Gastrocnemius medialis (tissue), 4 donors: ENCODE measurements at regions not wholly inside any gene's neighbourhood (a gene's known extent, or its start where the extent isn't known, plus 50 kb on each side); places are given as distances from the start of the nearest gene placed in this dataset.
"Not testable (repeated sequence)": the region's sequence is repeated elsewhere in the genome, so short reads cannot be mapped to it uniquely, and the experiment has no call there.

Experiments
- ATAC-seq, 2 donors: fragments of 150-250 bp; one replicate each; pipeline ENCODE4 v1.9.1; 2016
- DNase-seq, 2 donors: peaks; one replicate each; pipeline ENCODE4 v3.0.0-alpha.2; 2019
- H3K27ac ChIP-seq, 4 donors: fragments of 200-600 bp; sonication (generic); 1 replicate in 1 of 4; 2 replicates in 3 of 4; pipeline ENCODE4 v1.5.1; 2016 to 2018; ENCODE audit warnings: mild to moderate bottlenecking in 2 of 4, moderate library complexity in 1 of 4
- H3K27me3 ChIP-seq, 3 donors: fragments of 200-600 bp; sonication (generic) in 2 of 3; 1 replicate in 1 of 3; 2 replicates in 2 of 3; pipeline versions ENCODE4 v1.5.1 to v1.6.0; 2016 to 2019; ENCODE audit warnings: mild to moderate bottlenecking in 1 of 3, moderate library complexity in 1 of 3
- H3K36me3 ChIP-seq, 2 donors: fragments of 200-600 bp; sonication (generic) in 1 of 2; one replicate each; pipeline ENCODE4 v1.5.1; 2017 to 2018
- H3K4me1 ChIP-seq, 2 donors: fragments of 200-600 bp; sonication (generic) in 1 of 2; one replicate each; pipeline ENCODE4 v1.5.1; 2016 to 2017; ENCODE audit warnings: mild to moderate bottlenecking in 2 of 2
- H3K4me3 ChIP-seq, 4 donors: fragments of 200-600 bp; sonication (generic) in 3 of 4; 1 replicate in 1 of 4; 2 replicates in 3 of 4; pipeline ENCODE4 v1.5.1; 2016 to 2019; ENCODE audit warnings: mild to moderate bottlenecking in 2 of 4
- H3K9me3 ChIP-seq, 3 donors: fragments of 200-600 bp; sonication (generic) in 2 of 3; 1 replicate in 1 of 3; 2 replicates in 2 of 3; pipeline ENCODE4 v1.5.1; 2016 to 2019
- CTCF ChIP-seq, 5 experiments: fragments of 450-650 bp in 3 of 5; fragments of 200-600 bp in 2 of 5; sonication (generic) in 2 of 5; IDR thresholded peaks in 4 of 5; conservative IDR thresholded peaks in 1 of 5; 1 replicate in 4 of 5; 2 replicates in 1 of 5; pipeline ENCODE4 v1.5.1; 2016 to 2019; ENCODE audit warnings: antibody characterized with exemption in 5 of 5, mild to moderate bottlenecking in 3 of 5, moderate library complexity in 3 of 5
- POLR2A ChIP-seq, 2 donors: fragments of 450-650 bp; IDR thresholded peaks; one replicate each; pipeline ENCODE4 v1.6.1; 2017; ENCODE audit warnings: antibody characterized with exemption in 2 of 2, mild to moderate bottlenecking in 2 of 2, moderate library complexity in 2 of 2
- in situ Hi-C, 4 donors: fragments of 200-750 bp; cut with MboI; loops; one replicate each; pipeline versions ENCODE4 v1.15.0 to v1.8.0; 2017; ENCODE audit warnings: low sequenced_read_pairs in 4 of 4
- intact Hi-C: fragments of 100-400 bp; cut with DNase I; formaldehyde crosslinking; loops from one replicate; pipeline ENCODE4 v1.15.1; 2023; ENCODE audit warnings: low total_unique reads

GRCh38 chr4:104577405-104577804, 82.7 kb upstream of the CXXC4 start:
- no peak for DNase-seq
- in situ Hi-C loops = no loop called here
- intact Hi-C loops = no loop called here
- Histone ChIP-seq H3K27ac (no peak overlapping the region), H3K4me3 (no peak overlapping the region), H3K27me3 (no peaks in the 10 kb centered on the region), H3K4me1 (no peaks in the 10 kb centered on the region), H3K36me3 (no peaks in the 10 kb centered on the region), H3K9me3 (no peaks in the 10 kb centered on the region)
- ATAC-seq = no peak
- no peak for TF ChIP-seq POLR2A (IDR thresholded peaks at IDR 0.05)
- TF ChIP-seq CTCF (IDR thresholded peaks at IDR 0.05 in 4 of 5, conservative IDR thresholded peaks at IDR 0.05 in 1 of 5) = no peak

DNA sequence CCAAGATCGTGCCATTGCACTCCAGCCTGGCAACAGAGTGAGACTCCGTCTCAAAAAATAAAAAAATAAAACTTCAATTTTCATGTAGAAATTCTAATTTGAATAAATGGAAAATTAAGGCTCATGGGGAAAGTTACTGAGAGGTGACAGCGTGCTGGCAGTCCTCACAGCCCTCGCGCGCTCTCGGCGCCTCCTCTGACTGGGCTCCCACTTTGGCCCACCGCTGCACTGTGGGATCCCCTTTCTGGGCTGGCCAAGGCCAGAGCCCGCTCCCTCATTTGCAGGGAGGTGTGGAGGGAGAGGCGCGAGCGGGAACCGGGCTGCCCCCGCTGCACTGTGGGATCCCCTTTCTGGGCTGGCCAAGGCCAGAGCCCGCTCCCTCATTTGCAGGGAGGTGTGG, 86.8 kb upstream of the CXXC4 start:
- intact Hi-C loops, H3K27me3 ChIP-seq, ATAC-seq, H3K36me3 ChIP-seq, H3K27ac ChIP-seq, H3K4me1 ChIP-seq, DNase-seq, H3K9me3 ChIP-seq, in situ Hi-C loops, H3K4me3 ChIP-seq: not testable (repeated sequence)

DNA sequence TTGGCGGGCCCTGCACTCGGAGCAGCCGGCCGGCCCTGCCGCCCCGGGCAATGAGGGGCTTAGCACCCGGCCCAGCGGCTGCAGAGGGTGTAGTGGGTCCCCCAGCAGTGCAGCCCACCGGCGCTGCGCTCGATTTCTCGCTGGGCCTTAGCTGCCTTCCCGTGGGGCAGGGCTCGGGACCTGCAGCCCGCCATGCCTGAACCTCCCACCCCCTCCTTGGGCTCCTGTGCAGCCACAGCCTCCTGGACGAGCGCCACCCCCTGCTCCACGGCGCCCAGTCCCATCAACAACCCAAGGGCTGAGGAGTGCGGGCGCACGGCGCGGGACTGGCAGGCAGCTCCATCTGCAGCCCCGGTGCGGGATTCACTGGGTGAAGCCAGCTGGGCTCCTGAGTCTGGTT, 87.4 kb upstream of the CXXC4 start:
- H3K4me1 ChIP-seq, in situ Hi-C loops, H3K27ac ChIP-seq, DNase-seq, H3K36me3 ChIP-seq, H3K27me3 ChIP-seq, H3K9me3 ChIP-seq, H3K4me3 ChIP-seq, intact Hi-C loops, ATAC-seq: not testable (repeated sequence)

- ATAC-seq = no peak
- Histone ChIP-seq H3K36me3 (no peaks in the 10 kb centered on the region), H3K27me3 (no peaks in the 10 kb centered on the region), H3K9me3 (no peaks in the 10 kb centered on the region), H3K27ac (no peak overlapping the region), H3K4me3 (no peak overlapping the region), H3K4me1 (no peaks in the 10 kb centered on the region)
- in situ Hi-C loops = no loop called here
- intact Hi-C loops = no loop called here
- TF ChIP-seq POLR2A (IDR thresholded peaks at IDR 0.05) (no peak), CTCF (IDR thresholded peaks at IDR 0.05 in 4 of 5, conservative IDR thresholded peaks at IDR 0.05 in 1 of 5) (no peak)
- DNase-seq = no peak
These were observed 94.7 kb upstream of the CXXC4 start for GRCh38 chr4:104589264-104589868.

GRCh38 chr4:104591510-104591911, 96.8 kb upstream of the CXXC4 start:
- no peaks in the 10 kb centered on the region for H3K4me1 ChIP-seq
- no peaks in the 10 kb centered on the region for H3K27me3 ChIP-seq
- H3K36me3 ChIP-seq = no peaks in the 10 kb centered on the region
- in situ Hi-C loops (no loop called here), intact Hi-C loops (no loop called here)
- no peaks in the 10 kb centered on the region for H3K9me3 ChIP-seq
- H3K4me3 ChIP-seq = no peak overlapping the region
- ATAC-seq (no peak), DNase-seq (no peak)
- no peak overlapping the region for H3K27ac ChIP-seq
- TF ChIP-seq POLR2A (IDR thresholded peaks at IDR 0.05) (no peak), CTCF (IDR thresholded peaks at IDR 0.05 in 4 of 5, conservative IDR thresholded peaks at IDR 0.05 in 1 of 5) (no peak)

- Histone ChIP-seq H3K9me3 (no peaks in the 10 kb centered on the region), H3K4me3 (no peak overlapping the region), H3K4me1 (no peaks in the 10 kb centered on the region), H3K27ac (no peak overlapping the region), H3K27me3 (no peaks in the 10 kb centered on the region), H3K36me3 (no peaks in the 10 kb centered on the region)
- intact Hi-C loops (no loop called here), in situ Hi-C loops (no loop called here)
- no peak for ATAC-seq
- TF ChIP-seq CTCF (IDR thresholded peaks at IDR 0.05 in 4 of 5, conservative IDR thresholded peaks at IDR 0.05 in 1 of 5) = no peak
- TF ChIP-seq POLR2A (IDR thresholded peaks at IDR 0.05) = no peak
- DNase-seq = no peak
These were observed 97.5 kb upstream of the CXXC4 start for GRCh38 chr4:104592183-104592582.
